OCI-LY3 (cell line): ENCODE measurements at regions not wholly inside any gene's neighbourhood (a gene's known extent, or its start where the extent isn't known, plus 50 kb on each side); places are given as distances from the start of the nearest gene placed in this dataset.

Source experiments
- H2AFZ ChIP-seq: fragments of 200-600, 300-600 bp; shearing (Covaris generic); 2 replicates; pipeline ENCODE4 v1.6.0; 2014; ENCODE audit warnings: antibody characterized with exemption, low read depth, low read length
- H3K27ac ChIP-seq: fragments of 200-600, 300-600 bp; sonication (generic); 2 replicates; pipeline ENCODE4 v1.5.1; 2014; ENCODE audit warnings: mild to moderate bottlenecking, low read length, moderate library complexity, mixed read lengths
- H3K27me3 ChIP-seq: fragments of 200-600, 300-600 bp; sonication (generic); 2 replicates; pipeline ENCODE4 v1.6.1; 2014; ENCODE audit warnings: low read depth, low read length, mixed read lengths
- H3K36me3 ChIP-seq: fragments of 200-600, 300-600 bp; sonication (generic); replicated peaks from 2 replicates; pipeline ENCODE3; 2014; ENCODE audit warnings: low read depth, low read length, mixed read lengths
- H3K4me1 ChIP-seq: fragments of 300-600, 200-600 bp; sonication (generic); 2 replicates; pipeline ENCODE4 v1.6.1; 2014; ENCODE audit warnings: low read length, mixed read lengths
- H3K4me2 ChIP-seq: fragments of 200-600, 300-600 bp; sonication (generic); 2 replicates; pipeline ENCODE4 v1.6.1; 2014; ENCODE audit warnings: low read length, mixed read lengths
- H3K4me3 ChIP-seq: fragments of 300-600, 200-600 bp; sonication (generic); 2 replicates; pipeline ENCODE4 v1.5.1; 2014; ENCODE audit warnings: antibody characterized with exemption, mild to moderate bottlenecking, low read length, moderate library complexity
- H3K79me2 ChIP-seq: fragments of 300-600, 200-600 bp; shearing (Covaris generic); 2 replicates; pipeline ENCODE4 v1.6.1; 2014; ENCODE audit warnings: mild to moderate bottlenecking, low read length, mixed read lengths
- H3K9ac ChIP-seq: fragments of 300-600, 200-600 bp; shearing (Covaris generic); 2 replicates; pipeline ENCODE4 v1.6.0; 2014; ENCODE audit warnings: mild to moderate bottlenecking, low read length, moderate library complexity
- H3K9me3 ChIP-seq: fragments of 200-600, 300-600 bp; shearing (Covaris generic); 2 replicates; pipeline ENCODE4 v1.6.1; 2014; ENCODE audit warnings: low read length, mixed read lengths; ENCODE audit not compliant: insufficient read depth
- H4K20me1 ChIP-seq: fragments of 200-600, 300-600 bp; sonication (generic); 2 replicates; pipeline ENCODE4 v1.6.1; 2016; ENCODE audit warnings: low read length, mixed read lengths; ENCODE audit not compliant: insufficient read depth
- CTCF ChIP-seq: fragments of 200-600, 300-600 bp; sonication (generic); IDR thresholded peaks from 2 replicates; pipeline ENCODE4 v1.5.1; 2014; ENCODE audit warnings: antibody characterized with exemption, low read length, low read depth
- EZH2phosphoT487 ChIP-seq: fragments of 200-600 bp; shearing (Covaris generic); IDR thresholded peaks from 2 replicates; pipeline ENCODE4 v1.6.1; 2018; ENCODE audit warnings: antibody characterized with exemption, mixed run types, low read depth

DNA sequence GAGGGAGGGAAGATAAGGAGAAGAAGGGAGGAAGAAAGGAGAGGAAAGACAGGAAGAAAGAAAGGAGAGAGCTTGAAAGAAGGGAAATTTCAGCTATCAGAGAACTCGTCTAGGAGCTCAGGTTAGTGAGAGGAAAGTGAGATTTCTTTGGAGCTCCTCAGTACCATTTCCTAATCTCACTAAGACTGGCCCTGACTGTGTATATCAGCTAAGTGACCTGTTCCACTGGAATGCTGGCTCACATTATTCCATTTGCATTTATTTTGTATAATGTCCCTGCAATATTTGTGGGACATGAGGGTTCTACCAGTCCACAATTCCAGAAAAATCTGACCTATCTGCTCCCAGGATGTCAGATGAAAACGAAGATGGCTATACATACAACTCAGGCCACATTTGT is 114.7 kb upstream of the CELF2 start:
- Histone ChIP-seq H3K36me3 (no peaks in the 10 kb centered on the region), H2AFZ (no peak overlapping the region), H4K20me1 (no peaks in the 10 kb centered on the region), H3K4me1 (no peaks in the 10 kb centered on the region), H3K4me3 (no peak overlapping the region), H3K27me3 (no peaks in the 10 kb centered on the region), H3K79me2 (no peaks in the 10 kb centered on the region), H3K27ac (no peak overlapping the region), H3K9ac (no peak overlapping the region), H3K9me3 (no peaks in the 10 kb centered on the region), H3K4me2 (no peak overlapping the region)
- TF ChIP-seq CTCF (no peak), EZH2phosphoT487 (no peak)

DNA sequence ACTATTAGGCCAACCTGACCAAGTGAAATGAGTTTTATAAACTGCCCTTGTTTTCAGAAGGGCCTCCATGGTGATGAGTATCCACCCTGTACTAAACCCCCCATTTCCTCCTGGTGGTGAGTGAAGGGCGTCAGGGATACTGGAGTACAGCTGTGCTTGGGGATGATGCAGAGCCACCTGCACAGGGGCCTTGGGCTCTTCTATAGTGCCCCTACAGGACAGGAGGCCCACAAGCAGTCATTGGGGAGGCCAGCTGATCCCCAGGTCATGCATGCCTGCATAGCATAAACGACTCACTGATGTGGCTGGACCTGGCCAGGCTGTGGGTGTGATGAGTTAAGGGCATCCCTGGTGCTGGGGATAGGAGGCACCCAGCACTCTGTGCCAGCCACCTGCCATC is 114.1 kb upstream of the CELF2 start:
- Histone ChIP-seq H3K9ac (no peak overlapping the region), H2AFZ (no peak overlapping the region), H4K20me1 (no peaks in the 10 kb centered on the region), H3K79me2 (no peaks in the 10 kb centered on the region), H3K4me2 (no peak overlapping the region), H3K4me3 (no peak overlapping the region), H3K9me3 (no peaks in the 10 kb centered on the region), H3K4me1 (no peaks in the 10 kb centered on the region), H3K27me3 (no peaks in the 10 kb centered on the region), H3K27ac (no peak overlapping the region), H3K36me3 (no peaks in the 10 kb centered on the region)
- no peak for TF ChIP-seq EZH2phosphoT487
- no peak for TF ChIP-seq CTCF

DNA sequence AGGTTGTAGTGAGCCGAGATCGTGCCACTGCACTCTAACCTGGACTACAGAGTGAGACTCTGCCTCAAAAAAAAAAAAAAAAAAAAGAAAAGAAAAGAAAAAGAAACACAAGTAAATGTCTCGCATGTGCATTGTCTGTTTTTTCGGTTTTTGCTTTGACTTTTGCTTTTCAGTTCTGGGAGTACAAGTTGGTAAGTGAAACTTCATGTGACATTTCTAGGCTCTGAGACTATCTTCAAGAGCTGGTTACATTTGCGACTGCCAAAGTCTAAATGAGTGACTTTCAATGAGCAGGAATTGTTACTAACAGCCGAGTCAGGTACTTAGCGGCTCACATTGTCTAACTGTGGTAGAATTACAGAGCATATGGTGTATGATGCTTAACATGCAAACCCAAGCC is 107.0 kb upstream of the CELF2 start:
- no peaks in the 10 kb centered on the region for H3K79me2 ChIP-seq
- TF ChIP-seq EZH2phosphoT487 (no peak), CTCF (no peak)
- no peak overlapping the region for H3K4me3 ChIP-seq
- H2AFZ ChIP-seq: no peak overlapping the region
- H3K4me2 ChIP-seq: no peak overlapping the region
- no peaks in the 10 kb centered on the region for H3K9me3 ChIP-seq
- H3K27me3 ChIP-seq: peaks cover 4% of the 10 kb centered on the region; the same call in 1 of the 2 replicates
- H3K36me3 ChIP-seq: no peaks in the 10 kb centered on the region
- H3K4me1 ChIP-seq: no peaks in the 10 kb centered on the region
- H4K20me1 ChIP-seq: no peaks in the 10 kb centered on the region
- no peak overlapping the region for H3K9ac ChIP-seq
- no peak overlapping the region for H3K27ac ChIP-seq

DNA sequence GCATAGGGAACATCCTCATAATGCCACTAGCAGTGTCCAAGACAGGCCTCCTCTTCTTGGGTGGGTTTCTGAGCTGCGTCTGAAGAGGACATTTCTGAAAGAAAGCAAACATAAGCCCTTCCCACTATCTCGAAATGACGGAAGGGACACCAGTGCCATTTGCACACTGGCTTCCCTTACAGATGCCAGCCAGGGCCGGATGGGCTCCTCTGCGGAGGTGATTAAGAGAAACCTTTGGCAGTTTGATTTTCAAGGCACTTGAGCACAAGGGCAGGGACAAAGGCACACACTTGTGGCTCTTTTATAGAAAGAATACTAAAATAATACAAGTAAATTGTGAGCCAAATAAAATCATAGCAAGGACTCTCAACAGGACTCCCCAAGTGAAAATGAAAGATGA is 106.6 kb upstream of the CELF2 start:
- H3K27ac ChIP-seq: no peak overlapping the region
- H3K36me3 ChIP-seq: no peaks in the 10 kb centered on the region
- TF ChIP-seq EZH2phosphoT487 (no peak), CTCF (no peak)
- no peaks in the 10 kb centered on the region for H4K20me1 ChIP-seq
- H3K9ac ChIP-seq: no peak overlapping the region
- no peaks in the 10 kb centered on the region for H3K9me3 ChIP-seq
- H2AFZ ChIP-seq: no peak overlapping the region
- H3K27me3 ChIP-seq: peaks cover 4% of the 10 kb centered on the region; the same call in 1 of the 2 replicates
- no peaks in the 10 kb centered on the region for H3K4me1 ChIP-seq
- no peak overlapping the region for H3K4me2 ChIP-seq
- H3K4me3 ChIP-seq: no peak overlapping the region
- no peaks in the 10 kb centered on the region for H3K79me2 ChIP-seq
